K562 (cell line): ENCODE measurements at regions not wholly inside any gene's neighbourhood (a gene's known extent, or its start where the extent isn't known, plus 50 kb on each side); places are given as distances from the start of the nearest gene placed in this dataset.

Experiments
- ATAC-seq: fragments of 200-7000 bp; cut with Tn5 transposase; 3 replicates; pipeline ENCODE4 v1.9.1; 2020; ENCODE audit warnings: moderate library complexity
- BruUV-seq: library from RNA; stranded (reverse); fragments of 400-500 nt; replicated peaks from 2 replicates; lab custom pipeline; 2021; lab: Mats Ljungman, UMichigan
- CTCF ChIA-PET: fragments of 300-600 bp; formaldehyde crosslinking; extraction: SDS; loops from one replicate; lab custom pipeline; 2021; ENCODE audit warnings: low intra/inter-chr PET ratio; lab: Yijun Ruan, JAX
- POLR2A ChIA-PET: fragments of 300-600, 350-650 bp; sonication (Branson Sonifier 250); formaldehyde crosslinking; extraction: SDS; loops from one replicate; lab custom pipeline; 2021; ENCODE audit warnings: antibody characterized with exemption, inconsistent platforms; lab: Yijun Ruan, JAX
- DNase-seq, 4 experiments: peaks; one replicate each; pipeline versions ENCODE4 v3.0.0 to v3.0.0-alpha.2; 2011 to 2018; ENCODE audit warnings: low spot score in 3 of 4, mixed read lengths in 3 of 4; ENCODE audit errors: extremely low read depth in 1 of 4
- FAIRE-seq: peaks from 2 replicates; lab custom pipeline; 2011; peaks lifted over from hg19 to GRCh38; lab: Jason Lieb, UNC
- H2AFZ ChIP-seq: 2 replicates; pipeline ENCODE4 v1.6.0; 2011; ENCODE audit warnings: low read depth, low read length, control low read depth, inconsistent platforms
- H3K27ac ChIP-seq: fragments of 200-600 bp; 3 replicates; pipeline ENCODE4 v1.8.0; 2011; ENCODE audit warnings: low read depth, mild to moderate bottlenecking, control low read depth, inconsistent platforms, low read length, moderate library complexity, mixed read lengths; ENCODE audit errors: extremely low read depth
- H3K27me3 ChIP-seq, 2 experiments: fragments of 300-600 bp in 1 of 2; 2 replicates in 1 of 2; 3 replicates in 1 of 2; pipeline versions ENCODE4 v1.6.0 to v1.8.0; 2011; ENCODE audit warnings: inconsistent platforms in 2 of 2, low read length in 2 of 2, mild to moderate bottlenecking in 1 of 2, mixed read lengths in 1 of 2, moderate library complexity in 1 of 2; ENCODE audit not compliant: control insufficient read depth in 2 of 2, insufficient read depth in 2 of 2
- H3K36me3 ChIP-seq: fragments of 300-600 bp; 3 replicates; pipeline ENCODE4 v1.8.0; 2011; ENCODE audit warnings: mild to moderate bottlenecking, low read length, inconsistent platforms; ENCODE audit not compliant: control insufficient read depth, insufficient read depth
- H3K4me1 ChIP-seq, 2 experiments: fragments of 200-600 bp in 1 of 2; replicated peaks in 1 of 2; 2 replicates in 1 of 2; 3 replicates in 1 of 2; pipeline versions ENCODE4 v1.5.1 to v1.8.0; 2011; ENCODE audit warnings: inconsistent platforms in 2 of 2, low read length in 2 of 2, mild to moderate bottlenecking in 1 of 2, mixed read lengths in 1 of 2, moderate library complexity in 1 of 2; ENCODE audit not compliant: control insufficient read depth in 2 of 2, insufficient read depth in 2 of 2
- H3K4me2 ChIP-seq: 2 replicates; pipeline ENCODE4 v1.6.1; 2011; ENCODE audit warnings: low read length, control low read depth, inconsistent platforms, mixed read lengths; ENCODE audit not compliant: insufficient read depth
- H3K4me3 ChIP-seq: fragments of 200-600 bp; sonication (generic), shearing (Covaris generic); 2 replicates; pipeline ENCODE4 v1.5.1; 2016; ENCODE audit warnings: control low read depth, inconsistent platforms
- H3K79me2 ChIP-seq: fragments of 200-600 bp; 3 replicates; pipeline ENCODE4 v1.8.0; 2011; ENCODE audit warnings: low read length, inconsistent platforms; ENCODE audit not compliant: control insufficient read depth, insufficient read depth
- H3K9ac ChIP-seq, 2 experiments: 2 replicates each; pipeline versions ENCODE4 v1.6.0 to v1.6.1; 2011; ENCODE audit warnings: low read depth in 2 of 2, low read length in 2 of 2, control low read depth in 1 of 2, inconsistent platforms in 1 of 2, mild to moderate bottlenecking in 1 of 2, mixed read lengths in 1 of 2; ENCODE audit not compliant: insufficient read depth in 1 of 2
- H3K9me1 ChIP-seq: one replicate; pipeline ENCODE4 v1.6.0; 2011; ENCODE audit warnings: inconsistent platforms, mild to moderate bottlenecking, low read length, moderate library complexity; ENCODE audit not compliant: control insufficient read depth, insufficient read depth
- H3K9me3 ChIP-seq: replicated peaks from 2 replicates; pipeline ENCODE4 v1.5.1; 2011; ENCODE audit warnings: low read depth, low read length, inconsistent platforms; ENCODE audit not compliant: control insufficient read depth, insufficient read depth
- H4K20me1 ChIP-seq: replicated peaks from 2 replicates; pipeline ENCODE4 v1.6.1; 2011; ENCODE audit warnings: low read length, inconsistent platforms, mixed read lengths; ENCODE audit not compliant: control insufficient read depth, insufficient read depth
- CTBP1 ChIP-seq: fragments of 450-650 bp; IDR thresholded peaks from 2 replicates; pipeline ENCODE4 v1.6.1; 2016; ENCODE audit warnings: borderline replicate concordance
- FUS ChIP-seq: fragments of 200-400 bp; formaldehyde crosslinking; optimal IDR thresholded peaks from 2 replicates; pipeline ENCODE3; 2017; ENCODE audit warnings: low read depth, low read length
- GABPB2 ChIP-seq: fragments of 250-450 bp; sonication (Bioruptor Pico); conservative IDR thresholded peaks from 2 replicates; pipeline ENCODE4 v1.5.1; 2021; ENCODE audit warnings: mild to moderate bottlenecking
- HMG20B ChIP-seq: fragments of 250-450 bp; sonication (Bioruptor Pico); IDR thresholded peaks from 2 replicates; pipeline ENCODE4 v1.5.0; 2021; ENCODE audit warnings: mild to moderate bottlenecking
- KDM5B ChIP-seq: fragments of 200-600 bp; sonication (generic); IDR thresholded peaks from 2 replicates; pipeline ENCODE4 v1.6.1; 2012; ENCODE audit warnings: low read depth, mild to moderate bottlenecking, moderate library complexity, low read length, control low read depth, inconsistent platforms; ENCODE audit not compliant: insufficient replicate concordance
- LEF1 ChIP-seq: fragments of 450-650 bp; IDR thresholded peaks from 2 replicates; pipeline ENCODE4 v1.6.1; 2016; ENCODE audit warnings: mild to moderate bottlenecking
- NUFIP1 ChIP-seq: fragments of 450-650 bp; IDR thresholded peaks from 2 replicates; pipeline ENCODE4 v1.6.1; 2018; ENCODE audit not compliant: partially characterized antibody
- STAG1 ChIP-seq: sonication (generic); formaldehyde crosslinking; IDR thresholded peaks from 2 replicates; pipeline ENCODE4 v1.5.0; 2020; ENCODE audit warnings: missing genetic modification reagents, borderline replicate concordance
- ZNF12 ChIP-seq: sonication (generic); formaldehyde crosslinking; IDR thresholded peaks from 2 replicates; pipeline ENCODE4 v1.4.0; 2020; ENCODE audit warnings: mild to moderate bottlenecking, missing genetic modification reagents
- ZNF165 ChIP-seq: fragments of 250-450 bp; sonication (Bioruptor Pico); IDR thresholded peaks from 2 replicates; pipeline ENCODE4 v1.4.0; 2020; ENCODE audit warnings: borderline replicate concordance
- WGBS: fragments of 100-300 bp; shearing (Covaris generic); methylation state at CpG from one replicate; pipeline ENCODE4 v1.1.6; 2016; ENCODE audit warnings: low coverage, mixed read lengths; ENCODE audit not compliant: insufficient coverage; ENCODE audit errors: missing lambda C conversion rate; 5-methylcytosine and 5-hydroxymethylcytosine counted together
- in situ Hi-C: fragments of 300-500 bp; cut with MboI; formaldehyde crosslinking; loops from 4 replicates; pipeline ENCODE4 v1.15.0; 2018; ENCODE audit warnings: inconsistent platforms, mixed read lengths
- intact Hi-C: fragments of 100-400 bp; cut with micrococcal nuclease; formaldehyde crosslinking; loops from 2 replicates; pipeline ENCODE4 v1.14.2; 2022
- TF ChIP-seq, protein P1 (sequence below): sonication (generic); formaldehyde crosslinking; IDR thresholded peaks from 2 replicates; pipeline ENCODE4 v1.8.0; 2022; ENCODE audit warnings: mild to moderate bottlenecking, missing genetic modification reagents
- TF ChIP-seq, protein P2 (sequence below): fragments of 250-450 bp; sonication (Bioruptor Pico); IDR thresholded peaks from 2 replicates; pipeline ENCODE4 v1.9.0; 2021; ENCODE audit warnings: mild to moderate bottlenecking, inconsistent platforms
- TF ChIP-seq, protein P3 (sequence below): fragments of 450-650 bp; IDR thresholded peaks from 2 replicates; pipeline ENCODE4 v1.6.1; 2016; ENCODE audit warnings: borderline replicate concordance

DNA sequence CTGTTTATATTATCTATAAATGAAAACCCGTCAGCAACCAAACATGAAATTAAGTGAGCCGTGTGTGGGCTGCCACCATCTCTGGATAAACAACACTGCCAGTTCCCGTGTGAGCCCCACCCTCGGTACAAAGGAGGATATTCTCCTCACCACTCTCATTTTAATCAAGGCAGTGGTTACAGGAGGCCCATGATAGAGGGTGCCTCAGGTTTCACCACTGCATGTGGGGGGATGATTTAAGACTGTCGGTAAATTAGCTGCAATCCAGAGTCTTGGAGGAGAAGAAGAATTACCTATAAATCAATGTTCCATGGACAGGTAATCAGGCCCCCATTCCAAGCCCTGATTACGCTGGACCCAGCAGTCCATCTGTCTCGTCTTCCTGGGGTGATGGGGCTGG lies 361.6 kb upstream of the SULF2 start:
- H3K4me1 ChIP-seq, result peaks cover 0 to 10% of the 10 kb centered on the region in 2 experiments; a peak in 1 of 5 replicates
- DNase-seq (no peak), ATAC-seq (no peak), FAIRE-seq (no peak)
- no peak overlapping the region for H3K4me3 ChIP-seq
- 3% methylated on average over 7 of the region's 7 CpGs for WGBS
- no peak overlapping the region for H3K4me2 ChIP-seq
- intact Hi-C loops, result no loop called here
- H3K27me3 ChIP-seq, result peaks cover 0 to 11% of the 10 kb centered on the region in 2 experiments; a peak in 4 of 5 replicates
- H3K9ac ChIP-seq, result no peak overlapping the region
- H3K36me3 ChIP-seq, result no peaks in the 10 kb centered on the region
- H3K9me3 ChIP-seq, result no peaks in the 10 kb centered on the region
- no peaks in the 10 kb centered on the region for H4K20me1 ChIP-seq
- BruUV-seq, result no TSS peak
- no peaks in the 10 kb centered on the region for H3K79me2 ChIP-seq
- H3K9me1 ChIP-seq, result no peaks in the 10 kb centered on the region
- in situ Hi-C loops, result no loop called here
- ChIA-PET POLR2A (interaction anchor here (0.5 kb wide), 1 partner anchor 10 kb away, joined by 3 read pairs; no protein-coding TSS in a partner anchor), CTCF (no interaction called here)
- no peak overlapping the region for H2AFZ ChIP-seq
- H3K27ac ChIP-seq, result no peak overlapping the region
- TF ChIP-seq, protein P1, sequence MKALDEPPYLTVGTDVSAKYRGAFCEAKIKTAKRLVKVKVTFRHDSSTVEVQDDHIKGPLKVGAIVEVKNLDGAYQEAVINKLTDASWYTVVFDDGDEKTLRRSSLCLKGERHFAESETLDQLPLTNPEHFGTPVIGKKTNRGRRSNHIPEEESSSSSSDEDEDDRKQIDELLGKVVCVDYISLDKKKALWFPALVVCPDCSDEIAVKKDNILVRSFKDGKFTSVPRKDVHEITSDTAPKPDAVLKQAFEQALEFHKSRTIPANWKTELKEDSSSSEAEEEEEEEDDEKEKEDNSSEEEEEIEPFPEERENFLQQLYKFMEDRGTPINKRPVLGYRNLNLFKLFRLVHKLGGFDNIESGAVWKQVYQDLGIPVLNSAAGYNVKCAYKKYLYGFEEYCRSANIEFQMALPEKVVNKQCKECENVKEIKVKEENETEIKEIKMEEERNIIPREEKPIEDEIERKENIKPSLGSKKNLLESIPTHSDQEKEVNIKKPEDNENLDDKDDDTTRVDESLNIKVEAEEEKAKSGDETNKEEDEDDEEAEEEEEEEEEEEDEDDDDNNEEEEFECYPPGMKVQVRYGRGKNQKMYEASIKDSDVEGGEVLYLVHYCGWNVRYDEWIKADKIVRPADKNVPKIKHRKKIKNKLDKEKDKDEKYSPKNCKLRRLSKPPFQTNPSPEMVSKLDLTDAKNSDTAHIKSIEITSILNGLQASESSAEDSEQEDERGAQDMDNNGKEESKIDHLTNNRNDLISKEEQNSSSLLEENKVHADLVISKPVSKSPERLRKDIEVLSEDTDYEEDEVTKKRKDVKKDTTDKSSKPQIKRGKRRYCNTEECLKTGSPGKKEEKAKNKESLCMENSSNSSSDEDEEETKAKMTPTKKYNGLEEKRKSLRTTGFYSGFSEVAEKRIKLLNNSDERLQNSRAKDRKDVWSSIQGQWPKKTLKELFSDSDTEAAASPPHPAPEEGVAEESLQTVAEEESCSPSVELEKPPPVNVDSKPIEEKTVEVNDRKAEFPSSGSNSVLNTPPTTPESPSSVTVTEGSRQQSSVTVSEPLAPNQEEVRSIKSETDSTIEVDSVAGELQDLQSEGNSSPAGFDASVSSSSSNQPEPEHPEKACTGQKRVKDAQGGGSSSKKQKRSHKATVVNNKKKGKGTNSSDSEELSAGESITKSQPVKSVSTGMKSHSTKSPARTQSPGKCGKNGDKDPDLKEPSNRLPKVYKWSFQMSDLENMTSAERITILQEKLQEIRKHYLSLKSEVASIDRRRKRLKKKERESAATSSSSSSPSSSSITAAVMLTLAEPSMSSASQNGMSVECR, result no peak
- TF ChIP-seq, protein P2, sequence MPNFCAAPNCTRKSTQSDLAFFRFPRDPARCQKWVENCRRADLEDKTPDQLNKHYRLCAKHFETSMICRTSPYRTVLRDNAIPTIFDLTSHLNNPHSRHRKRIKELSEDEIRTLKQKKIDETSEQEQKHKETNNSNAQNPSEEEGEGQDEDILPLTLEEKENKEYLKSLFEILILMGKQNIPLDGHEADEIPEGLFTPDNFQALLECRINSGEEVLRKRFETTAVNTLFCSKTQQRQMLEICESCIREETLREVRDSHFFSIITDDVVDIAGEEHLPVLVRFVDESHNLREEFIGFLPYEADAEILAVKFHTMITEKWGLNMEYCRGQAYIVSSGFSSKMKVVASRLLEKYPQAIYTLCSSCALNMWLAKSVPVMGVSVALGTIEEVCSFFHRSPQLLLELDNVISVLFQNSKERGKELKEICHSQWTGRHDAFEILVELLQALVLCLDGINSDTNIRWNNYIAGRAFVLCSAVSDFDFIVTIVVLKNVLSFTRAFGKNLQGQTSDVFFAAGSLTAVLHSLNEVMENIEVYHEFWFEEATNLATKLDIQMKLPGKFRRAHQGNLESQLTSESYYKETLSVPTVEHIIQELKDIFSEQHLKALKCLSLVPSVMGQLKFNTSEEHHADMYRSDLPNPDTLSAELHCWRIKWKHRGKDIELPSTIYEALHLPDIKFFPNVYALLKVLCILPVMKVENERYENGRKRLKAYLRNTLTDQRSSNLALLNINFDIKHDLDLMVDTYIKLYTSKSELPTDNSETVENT (CRISPR knock-in tag), result no peak
- TF ChIP-seq STAG1 (CRISPR knock-in tag), result no peak
- no peak for TF ChIP-seq LEF1
- TF ChIP-seq FUS, result no peak
- no peak for TF ChIP-seq ZNF165 (CRISPR knock-in tag)
- no peak for TF ChIP-seq ZNF12 (CRISPR knock-in tag)
- TF ChIP-seq GABPB2 (CRISPR knock-in tag), result no peak
- TF ChIP-seq CTBP1, result no peak
- no peak for TF ChIP-seq NUFIP1
- TF ChIP-seq KDM5B, result no peak
- TF ChIP-seq, protein P3, sequence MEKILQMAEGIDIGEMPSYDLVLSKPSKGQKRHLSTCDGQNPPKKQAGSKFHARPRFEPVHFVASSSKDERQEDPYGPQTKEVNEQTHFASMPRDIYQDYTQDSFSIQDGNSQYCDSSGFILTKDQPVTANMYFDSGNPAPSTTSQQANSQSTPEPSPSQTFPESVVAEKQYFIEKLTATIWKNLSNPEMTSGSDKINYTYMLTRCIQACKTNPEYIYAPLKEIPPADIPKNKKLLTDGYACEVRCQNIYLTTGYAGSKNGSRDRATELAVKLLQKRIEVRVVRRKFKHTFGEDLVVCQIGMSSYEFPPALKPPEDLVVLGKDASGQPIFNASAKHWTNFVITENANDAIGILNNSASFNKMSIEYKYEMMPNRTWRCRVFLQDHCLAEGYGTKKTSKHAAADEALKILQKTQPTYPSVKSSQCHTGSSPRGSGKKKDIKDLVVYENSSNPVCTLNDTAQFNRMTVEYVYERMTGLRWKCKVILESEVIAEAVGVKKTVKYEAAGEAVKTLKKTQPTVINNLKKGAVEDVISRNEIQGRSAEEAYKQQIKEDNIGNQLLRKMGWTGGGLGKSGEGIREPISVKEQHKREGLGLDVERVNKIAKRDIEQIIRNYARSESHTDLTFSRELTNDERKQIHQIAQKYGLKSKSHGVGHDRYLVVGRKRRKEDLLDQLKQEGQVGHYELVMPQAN, result no peak
- TF ChIP-seq HMG20B (CRISPR knock-in tag), result no peak
